HepG2 (cell line): ENCODE measurements at regions not wholly inside any gene's neighbourhood (a gene's known extent, or its start where the extent isn't known, plus 50 kb on each side); places are given as distances from the start of the nearest gene placed in this dataset.

Source experiments
- ATAC-seq: fragments of 200-7000 bp; cut with Tn5 transposase; 3 replicates; pipeline ENCODE4 v1.9.1; 2020; ENCODE audit warnings: mild to moderate bottlenecking, moderate library complexity
- BruUV-seq: library from RNA; stranded (reverse); fragments of 400-500 nt; replicated peaks from 2 replicates; lab custom pipeline; 2021; lab: Mats Ljungman, UMichigan
- CTCF ChIA-PET: fragments of 300-600 bp; formaldehyde crosslinking; extraction: SDS; loops from one replicate; lab custom pipeline; 2021; ENCODE audit warnings: low total read pairs, inconsistent platforms, low intra/inter-chr PET ratio; lab: Yijun Ruan, JAX
- POLR2A ChIA-PET: fragments of 350-600 bp; sonication (Branson Sonifier 250); formaldehyde crosslinking; loops from one replicate; lab custom pipeline; 2020; ENCODE audit warnings: antibody characterized with exemption, inconsistent platforms; lab: Yijun Ruan, JAX
- DNase-seq: peaks from one replicate; pipeline ENCODE4 v3.0.0-alpha.2; 2015; ENCODE audit warnings: low spot score
- FAIRE-seq: peaks from 3 replicates; lab custom pipeline; 2011; peaks lifted over from hg19 to GRCh38; lab: Jason Lieb, UNC
- H2AFZ ChIP-seq: one replicate; pipeline ENCODE4 v1.6.1; 2011; ENCODE audit warnings: low read length, inconsistent platforms
- H3K27ac ChIP-seq: fragments of 300-600 bp; 3 replicates; pipeline ENCODE4 v1.8.0; 2011; ENCODE audit warnings: mixed run types, mild to moderate bottlenecking, mixed read lengths, low read length, inconsistent platforms; ENCODE audit not compliant: insufficient read depth; ENCODE audit errors: extremely low read length
- H3K27me3 ChIP-seq, 2 experiments: fragments of 200-600 bp in 1 of 2; 2 replicates in 1 of 2; 3 replicates in 1 of 2; pipeline versions ENCODE4 v1.6.0 to v1.8.0; 2011; ENCODE audit warnings: low read length in 2 of 2, mild to moderate bottlenecking in 2 of 2, moderate library complexity in 2 of 2, inconsistent platforms in 1 of 2; ENCODE audit not compliant: insufficient read depth in 2 of 2, control insufficient read depth in 1 of 2
- H3K36me3 ChIP-seq, 2 experiments: fragments of 200-600 bp in 1 of 2; replicated peaks in 1 of 2; 2 replicates in 1 of 2; 3 replicates in 1 of 2; pipeline versions ENCODE4 v1.5.1 to v1.8.0; 2011; ENCODE audit warnings: low read length in 2 of 2, inconsistent platforms in 1 of 2; ENCODE audit not compliant: insufficient read depth in 2 of 2, control insufficient read depth in 1 of 2
- H3K4me1 ChIP-seq: 2 replicates; pipeline ENCODE4 v1.5.1; 2012; ENCODE audit warnings: low read length, inconsistent platforms; ENCODE audit not compliant: insufficient read depth
- H3K4me2 ChIP-seq: 2 replicates; pipeline ENCODE4 v1.6.0; 2011; ENCODE audit warnings: low read depth, low read length, inconsistent platforms
- H3K4me3 ChIP-seq, 3 experiments: fragments of 200-600 bp in 1 of 3; sonication (generic), shearing (Covaris generic) in 1 of 3; replicated peaks in 1 of 3; 2 replicates each; pipeline ENCODE4 v1.5.1; 2011 to 2016; ENCODE audit warnings: low read length in 3 of 3, inconsistent platforms in 2 of 3, low read depth in 2 of 3, mild to moderate bottlenecking in 2 of 3, control low read depth in 1 of 3, mixed read lengths in 1 of 3; ENCODE audit not compliant: insufficient read depth in 1 of 3
- H3K79me2 ChIP-seq: one replicate; pipeline ENCODE4 v1.6.1; 2011; ENCODE audit warnings: low read length, inconsistent platforms; ENCODE audit not compliant: insufficient read depth
- H3K9ac ChIP-seq: 2 replicates; pipeline ENCODE4 v1.6.0; 2011; ENCODE audit warnings: mild to moderate bottlenecking, low read depth, low read length, inconsistent platforms; ENCODE audit not compliant: insufficient read depth
- H3K9me3 ChIP-seq: 2 replicates; pipeline ENCODE4 v1.5.1; 2012; ENCODE audit warnings: mild to moderate bottlenecking, low read length
- H4K20me1 ChIP-seq: 2 replicates; pipeline ENCODE4 v1.6.0; 2011; ENCODE audit warnings: inconsistent platforms, mild to moderate bottlenecking, low read length, moderate library complexity; ENCODE audit not compliant: insufficient read depth
- ELF4 ChIP-seq: sonication (generic); formaldehyde crosslinking; IDR thresholded peaks from 2 replicates; pipeline ENCODE4 v1.5.0; 2020; ENCODE audit warnings: missing genetic modification reagents, mild to moderate bottlenecking, moderate library complexity, borderline replicate concordance
- ETV5 ChIP-seq: IDR thresholded peaks from 2 replicates; pipeline ENCODE4 v1.6.1; 2018; ENCODE audit warnings: missing biosample characterization, missing genetic modification reagents, inconsistent platforms, borderline replicate concordance
- HES4 ChIP-seq: sonication (generic); formaldehyde crosslinking; IDR thresholded peaks from 2 replicates; pipeline ENCODE4 v1.9.0; 2021; ENCODE audit warnings: mild to moderate bottlenecking, missing genetic modification reagents, borderline replicate concordance
- HNRNPK ChIP-seq: fragments of 200-400 bp; formaldehyde crosslinking; IDR thresholded peaks from 2 replicates; pipeline ENCODE4 v1.6.1; 2018; ENCODE audit warnings: low read length, low read depth, moderate library complexity, mild to moderate bottlenecking; ENCODE audit not compliant: poor library complexity, severe bottlenecking
- NCOA2 ChIP-seq: sonication (generic); formaldehyde crosslinking; IDR thresholded peaks from 2 replicates; pipeline ENCODE4 v1.8.0; 2022; ENCODE audit warnings: inconsistent platforms
- NFE2L1 ChIP-seq: sonication (generic); formaldehyde crosslinking; IDR thresholded peaks from 2 replicates; pipeline ENCODE4 v1.4.0; 2020; ENCODE audit warnings: missing genetic modification reagents, mild to moderate bottlenecking, borderline replicate concordance
- SALL2 ChIP-seq: sonication (generic); formaldehyde crosslinking; IDR thresholded peaks from 2 replicates; pipeline ENCODE4 v1.8.1; 2023; ENCODE audit warnings: mild to moderate bottlenecking, missing genetic modification reagents, inconsistent platforms
- ZFYVE20 ChIP-seq: sonication (generic); formaldehyde crosslinking; IDR thresholded peaks from 2 replicates; pipeline ENCODE4 v1.8.0; 2023; ENCODE audit warnings: low read depth, mild to moderate bottlenecking, moderate library complexity, missing genetic modification reagents, borderline replicate concordance
- ZNF264 ChIP-seq: sonication (generic); formaldehyde crosslinking; IDR thresholded peaks from 2 replicates; pipeline ENCODE4 v1.4.0; 2020; ENCODE audit warnings: missing genetic modification reagents
- ZNF329 ChIP-seq: sonication (generic); formaldehyde crosslinking; IDR thresholded peaks from 2 replicates; pipeline ENCODE4 v1.9.0; 2021; ENCODE audit warnings: low read depth, mild to moderate bottlenecking, missing genetic modification reagents
- ZNF501 ChIP-seq: sonication (generic); formaldehyde crosslinking; IDR thresholded peaks from 2 replicates; pipeline ENCODE4 v1.5.1; 2020; ENCODE audit warnings: mild to moderate bottlenecking, moderate library complexity, missing genetic modification reagents
- ZNF614 ChIP-seq: IDR thresholded peaks from 2 replicates; pipeline ENCODE4 v1.6.1; 2018; ENCODE audit warnings: missing biosample characterization, missing genetic modification reagents, inconsistent platforms, borderline replicate concordance
- ZZZ3 ChIP-seq: sonication (generic); formaldehyde crosslinking; IDR thresholded peaks from 2 replicates; pipeline ENCODE4 v1.4.0; 2020; ENCODE audit warnings: missing genetic modification reagents, mild to moderate bottlenecking, borderline replicate concordance
- WGBS: methylation state at CpG from one replicate; pipeline ENCODE4 v1.1.6; 2017; ENCODE audit warnings: low lambda C conversion rate; 5-methylcytosine and 5-hydroxymethylcytosine counted together
- in situ Hi-C: cut with HindIII; loops from 2 replicates; pipeline ENCODE4 v1.10.0; 2017; ENCODE audit warnings: low pct_unique_long_range_greater_than_20kb; ENCODE audit not compliant: extremely low pct_ligation_motif_present
- intact Hi-C: fragments of 100-400 bp; cut with micrococcal nuclease; formaldehyde crosslinking; loops from one replicate; pipeline ENCODE4 v1.10.0; 2022; ENCODE audit not compliant: unreplicated experiment
- TF ChIP-seq, protein P1 (sequence below): fragments of 450-650 bp; IDR thresholded peaks from 2 replicates; pipeline ENCODE4 v1.6.1; 2016
- TF ChIP-seq, protein P2 (sequence below): sonication (generic); formaldehyde crosslinking; IDR thresholded peaks from 2 replicates; pipeline ENCODE4 v1.5.1; 2020; ENCODE audit warnings: missing genetic modification reagents, mild to moderate bottlenecking, borderline replicate concordance
- TF ChIP-seq, protein P3 (sequence below): sonication (generic); formaldehyde crosslinking; conservative IDR thresholded peaks from 2 replicates; pipeline ENCODE4 v1.4.0; 2020; ENCODE audit warnings: missing genetic modification reagents
- TF ChIP-seq, protein P4 (sequence below): sonication (generic); formaldehyde crosslinking; IDR thresholded peaks from 2 replicates; pipeline ENCODE4 v1.8.0; 2022; ENCODE audit warnings: missing genetic modification reagents, mild to moderate bottlenecking, borderline replicate concordance
- TF ChIP-seq, protein P5 (sequence below): sonication (generic); formaldehyde crosslinking; IDR thresholded peaks from 2 replicates; pipeline ENCODE4 v1.4.0; 2020; ENCODE audit warnings: mild to moderate bottlenecking, missing genetic modification reagents

DNA sequence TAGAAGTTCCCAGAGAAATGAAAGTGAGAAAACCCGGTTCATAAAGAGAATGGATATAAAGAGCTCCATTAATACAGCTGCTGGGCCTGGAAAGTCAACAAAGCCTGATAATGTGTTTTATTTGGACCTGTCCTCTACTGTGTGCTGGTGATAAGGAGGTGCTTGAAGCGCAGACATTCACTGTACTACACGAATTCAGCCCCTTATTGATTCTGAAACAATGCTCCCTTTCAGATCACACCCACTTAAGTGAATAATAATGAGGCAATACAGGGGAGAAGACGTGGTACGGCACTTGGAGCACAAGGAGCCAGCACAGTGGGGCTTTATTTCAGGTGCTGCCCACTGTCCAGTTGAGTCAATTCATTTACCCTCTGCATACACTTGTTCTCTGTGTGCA is 260.8 kb downstream of the FGFR2 start (continued):
- TF ChIP-seq, protein P1, sequence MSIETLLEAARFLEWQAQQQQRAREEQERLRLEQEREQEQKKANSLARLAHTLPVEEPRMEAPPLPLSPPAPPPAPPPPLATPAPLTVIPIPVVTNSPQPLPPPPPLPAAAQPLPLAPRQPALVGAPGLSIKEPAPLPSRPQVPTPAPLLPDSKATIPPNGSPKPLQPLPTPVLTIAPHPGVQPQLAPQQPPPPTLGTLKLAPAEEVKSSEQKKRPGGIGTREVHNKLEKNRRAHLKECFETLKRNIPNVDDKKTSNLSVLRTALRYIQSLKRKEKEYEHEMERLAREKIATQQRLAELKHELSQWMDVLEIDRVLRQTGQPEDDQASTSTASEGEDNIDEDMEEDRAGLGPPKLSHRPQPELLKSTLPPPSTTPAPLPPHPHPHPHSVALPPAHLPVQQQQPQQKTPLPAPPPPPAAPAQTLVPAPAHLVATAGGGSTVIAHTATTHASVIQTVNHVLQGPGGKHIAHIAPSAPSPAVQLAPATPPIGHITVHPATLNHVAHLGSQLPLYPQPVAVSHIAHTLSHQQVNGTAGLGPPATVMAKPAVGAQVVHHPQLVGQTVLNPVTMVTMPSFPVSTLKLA: no peak

DNA sequence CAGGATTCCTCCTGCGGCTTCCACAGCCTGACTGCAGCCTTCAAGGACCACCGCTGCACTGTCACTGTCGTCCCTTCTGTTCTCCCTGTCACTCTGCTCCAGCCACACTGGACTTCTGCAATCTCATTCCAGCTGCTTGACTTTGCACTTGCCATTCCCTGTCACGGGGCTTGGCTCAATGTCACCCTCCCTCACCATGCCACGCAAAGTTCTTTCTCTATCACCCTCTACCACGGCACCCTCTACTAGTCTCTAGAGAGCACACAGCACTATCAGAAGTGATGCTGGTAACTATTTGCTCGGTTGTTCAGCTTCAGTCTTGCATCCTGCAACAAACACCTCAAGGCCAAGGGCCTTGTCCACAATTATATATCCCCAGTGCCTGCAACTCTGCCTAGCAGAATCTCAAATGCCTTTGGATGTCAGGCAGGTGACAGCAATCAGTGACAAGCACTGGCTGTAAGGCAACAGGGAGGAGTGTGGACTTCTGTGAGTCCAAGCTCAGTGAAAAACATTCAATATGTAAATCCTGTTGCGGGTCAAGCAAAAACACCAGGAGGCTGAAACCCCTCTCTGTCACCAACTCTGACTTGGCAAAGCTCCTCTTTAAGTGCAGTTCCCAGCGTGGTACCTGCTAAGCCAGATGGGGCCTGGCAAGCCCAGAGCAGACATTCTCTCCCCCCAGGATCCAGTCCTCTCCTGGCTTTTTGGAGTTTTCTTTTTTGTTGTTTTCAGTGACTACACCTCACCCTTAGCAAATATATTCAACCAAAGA is 259.9 kb downstream of the FGFR2 start:
- Histone ChIP-seq H4K20me1 (no peaks in the 10 kb centered on the region), H3K4me1 (no peaks in the 10 kb centered on the region), H3K4me2 (no peak overlapping the region), H3K36me3 (no peaks in the 10 kb centered on the region), H3K9ac (no peak overlapping the region), H3K79me2 (no peaks in the 10 kb centered on the region), H3K9me3 (no peaks in the 10 kb centered on the region), H3K4me3 (no peak overlapping the region), H3K27me3 (no peaks in the 10 kb centered on the region), H2AFZ (no peak overlapping the region), H3K27ac (no peak overlapping the region)
- POLR2A ChIA-PET: no interaction called here
- no TSS peak for BruUV-seq
- DNase-seq (no peak), FAIRE-seq (no peak), ATAC-seq (no peak)
- in situ Hi-C loops: no loop called here
- 53% methylated on average over 9 of the region's 9 CpGs for WGBS
- intact Hi-C loops: no loop called here
- CTCF ChIA-PET: no interaction called here
- TF ChIP-seq ZNF264: no peak
- no peak for TF ChIP-seq ZNF501 (CRISPR knock-in tag)
- no peak for TF ChIP-seq ELF4
- no peak for TF ChIP-seq ZFYVE20 (CRISPR knock-in tag)
- no peak for TF ChIP-seq HES4
- TF ChIP-seq ZNF329 (CRISPR knock-in tag): no peak
- no peak for TF ChIP-seq ZNF614 (CRISPR knock-in tag)
- TF ChIP-seq, protein P2, sequence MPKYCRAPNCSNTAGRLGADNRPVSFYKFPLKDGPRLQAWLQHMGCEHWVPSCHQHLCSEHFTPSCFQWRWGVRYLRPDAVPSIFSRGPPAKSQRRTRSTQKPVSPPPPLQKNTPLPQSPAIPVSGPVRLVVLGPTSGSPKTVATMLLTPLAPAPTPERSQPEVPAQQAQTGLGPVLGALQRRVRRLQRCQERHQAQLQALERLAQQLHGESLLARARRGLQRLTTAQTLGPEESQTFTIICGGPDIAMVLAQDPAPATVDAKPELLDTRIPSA (CRISPR knock-in tag): no peak
- TF ChIP-seq, protein P3, sequence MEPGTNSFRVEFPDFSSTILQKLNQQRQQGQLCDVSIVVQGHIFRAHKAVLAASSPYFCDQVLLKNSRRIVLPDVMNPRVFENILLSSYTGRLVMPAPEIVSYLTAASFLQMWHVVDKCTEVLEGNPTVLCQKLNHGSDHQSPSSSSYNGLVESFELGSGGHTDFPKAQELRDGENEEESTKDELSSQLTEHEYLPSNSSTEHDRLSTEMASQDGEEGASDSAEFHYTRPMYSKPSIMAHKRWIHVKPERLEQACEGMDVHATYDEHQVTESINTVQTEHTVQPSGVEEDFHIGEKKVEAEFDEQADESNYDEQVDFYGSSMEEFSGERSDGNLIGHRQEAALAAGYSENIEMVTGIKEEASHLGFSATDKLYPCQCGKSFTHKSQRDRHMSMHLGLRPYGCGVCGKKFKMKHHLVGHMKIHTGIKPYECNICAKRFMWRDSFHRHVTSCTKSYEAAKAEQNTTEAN (CRISPR knock-in tag): no peak
- TF ChIP-seq NCOA2 (CRISPR knock-in tag): no peak
- no peak for TF ChIP-seq NFE2L1 (CRISPR knock-in tag)
- TF ChIP-seq HNRNPK: no peak
- no peak for TF ChIP-seq SALL2
- TF ChIP-seq, protein P4, sequence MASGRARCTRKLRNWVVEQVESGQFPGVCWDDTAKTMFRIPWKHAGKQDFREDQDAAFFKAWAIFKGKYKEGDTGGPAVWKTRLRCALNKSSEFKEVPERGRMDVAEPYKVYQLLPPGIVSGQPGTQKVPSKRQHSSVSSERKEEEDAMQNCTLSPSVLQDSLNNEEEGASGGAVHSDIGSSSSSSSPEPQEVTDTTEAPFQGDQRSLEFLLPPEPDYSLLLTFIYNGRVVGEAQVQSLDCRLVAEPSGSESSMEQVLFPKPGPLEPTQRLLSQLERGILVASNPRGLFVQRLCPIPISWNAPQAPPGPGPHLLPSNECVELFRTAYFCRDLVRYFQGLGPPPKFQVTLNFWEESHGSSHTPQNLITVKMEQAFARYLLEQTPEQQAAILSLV (CRISPR knock-in tag): no peak
- no peak for TF ChIP-seq ZZZ3 (CRISPR knock-in tag)
- TF ChIP-seq ETV5 (CRISPR knock-in tag): no peak
- TF ChIP-seq, protein P5, sequence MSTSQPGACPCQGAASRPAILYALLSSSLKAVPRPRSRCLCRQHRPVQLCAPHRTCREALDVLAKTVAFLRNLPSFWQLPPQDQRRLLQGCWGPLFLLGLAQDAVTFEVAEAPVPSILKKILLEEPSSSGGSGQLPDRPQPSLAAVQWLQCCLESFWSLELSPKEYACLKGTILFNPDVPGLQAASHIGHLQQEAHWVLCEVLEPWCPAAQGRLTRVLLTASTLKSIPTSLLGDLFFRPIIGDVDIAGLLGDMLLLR (CRISPR knock-in tag): no peak
